Bronchial epithelial cell (primary cell): ENCODE measurements at regions not wholly inside any gene's neighbourhood (a gene's known extent, or its start where the extent isn't known, plus 50 kb on each side); places are given as distances from the start of the nearest gene placed in this dataset.
"Not testable (repeated sequence)": the region's sequence is repeated elsewhere in the genome, so short reads cannot be mapped to it uniquely, and the experiment has no call there.

Source experiments
- DNase-seq: peaks from one replicate; pipeline ENCODE4 v3.0.0-alpha.2; 2010; ENCODE audit warnings: low read depth
- FAIRE-seq: peaks from 2 replicates; lab custom pipeline; 2011; peaks lifted over from hg19 to GRCh38; lab: Jason Lieb, UNC
- H3K27me3 ChIP-seq: 2 replicates; pipeline ENCODE4 v1.5.1; 2011; ENCODE audit warnings: low read length; ENCODE audit not compliant: control insufficient read depth, insufficient read depth
- H3K36me3 ChIP-seq: 2 replicates; pipeline ENCODE4 v1.5.1; 2011; ENCODE audit warnings: low read length; ENCODE audit not compliant: control insufficient read depth, insufficient read depth
- H3K4me3 ChIP-seq: 2 replicates; pipeline ENCODE4 v1.5.1; 2011; ENCODE audit warnings: mild to moderate bottlenecking, low read depth, low read length, control low read depth
- CTCF ChIP-seq: IDR thresholded peaks from 2 replicates; pipeline ENCODE4 v1.5.1; 2011; ENCODE audit warnings: mild to moderate bottlenecking, moderate library complexity, low read length, control low read depth, inconsistent platforms; ENCODE audit not compliant: insufficient read depth, severe bottlenecking

GRCh38 chr1:79716447-79716846 is 709.9 kb upstream of the ADGRL4 start:
- H3K4me3 ChIP-seq, result no peak overlapping the region
- no peak for TF ChIP-seq CTCF
- DNase-seq (peak; percentile 26), FAIRE-seq (no peak)
- no peaks in the 10 kb centered on the region for H3K36me3 ChIP-seq
- no peaks in the 10 kb centered on the region for H3K27me3 ChIP-seq

- FAIRE-seq (no peak), DNase-seq (no peak)
- Histone ChIP-seq H3K4me3 (no peak overlapping the region), H3K36me3 (no peaks in the 10 kb centered on the region), H3K27me3 (no peaks in the 10 kb centered on the region)
- no peak for TF ChIP-seq CTCF
Measured at GRCh38 chr1:79714664-79715063, 708.1 kb upstream of the ADGRL4 start.

- Histone ChIP-seq H3K4me3 (no peak overlapping the region), H3K27me3 (no peaks in the 10 kb centered on the region), H3K36me3 (no peaks in the 10 kb centered on the region)
- no peak for DNase-seq
- FAIRE-seq, result no peak
- TF ChIP-seq CTCF, result no peak
Measured at GRCh38 chr1:79711001-79711431, 704.5 kb upstream of the ADGRL4 start.

GRCh38 chr1:79708646-79709265 is 702.2 kb upstream of the ADGRL4 start:
- no peak overlapping the region for H3K4me3 ChIP-seq
- TF ChIP-seq CTCF, result no peak
- DNase-seq (no peak), FAIRE-seq (no peak)
- no peaks in the 10 kb centered on the region for H3K36me3 ChIP-seq
- no peaks in the 10 kb centered on the region for H3K27me3 ChIP-seq

GRCh38 chr1:79705218-79705617 is 698.7 kb upstream of the ADGRL4 start:
- Histone ChIP-seq H3K36me3 (no peaks in the 10 kb centered on the region), H3K27me3 (no peaks in the 10 kb centered on the region), H3K4me3 (no peak overlapping the region)
- FAIRE-seq (no peak), DNase-seq (no peak)
- no peak for TF ChIP-seq CTCF

- no peaks in the 10 kb centered on the region for H3K36me3 ChIP-seq
- DNase-seq, result no peak
- H3K27me3 ChIP-seq, result no peaks in the 10 kb centered on the region
- no peak overlapping the region for H3K4me3 ChIP-seq
- TF ChIP-seq CTCF, result no peak
- FAIRE-seq, result no peak
Measured at GRCh38 chr1:79704067-79704466, 697.5 kb upstream of the ADGRL4 start.

GRCh38 chr1:79702336-79702999 is 695.9 kb upstream of the ADGRL4 start:
- H3K4me3 ChIP-seq, H3K36me3 ChIP-seq, DNase-seq, FAIRE-seq, H3K27me3 ChIP-seq: not testable (repeated sequence)
